Adipocyte (in vitro differentiated cells): ENCODE measurements at regions not wholly inside any gene's neighbourhood (a gene's known extent, or its start where the extent isn't known, plus 50 kb on each side); places are given as distances from the start of the nearest gene placed in this dataset.

ENCODE experiments used
- DNase-seq: peaks from one replicate; pipeline ENCODE4 v3.0.0-alpha.2; 2015; ENCODE audit warnings: low read depth
- H3K27me3 ChIP-seq: replicated peaks from 2 replicates; pipeline ENCODE4 v1.7.0; 2013; ENCODE audit warnings: mild to moderate bottlenecking, low read length, moderate library complexity; ENCODE audit not compliant: control insufficient read depth, insufficient read depth
- H3K36me3 ChIP-seq: 2 replicates; pipeline ENCODE4 v1.7.0; 2013; ENCODE audit warnings: low read length, mild to moderate bottlenecking, moderate library complexity; ENCODE audit not compliant: control insufficient read depth, insufficient read depth, severe bottlenecking
- H3K4me1 ChIP-seq: 2 replicates; pipeline ENCODE4 v1.7.0; 2013; ENCODE audit warnings: mild to moderate bottlenecking, low read length, moderate library complexity; ENCODE audit not compliant: control insufficient read depth, insufficient read depth
- H3K4me3 ChIP-seq: 2 replicates; pipeline ENCODE4 v1.7.0; 2013; ENCODE audit warnings: mild to moderate bottlenecking, low read length, moderate library complexity
- H3K9ac ChIP-seq: 2 replicates; pipeline ENCODE4 v1.7.0; 2013; ENCODE audit warnings: mild to moderate bottlenecking, low read length, moderate library complexity
- H3K9me3 ChIP-seq: 2 replicates; pipeline ENCODE4 v1.7.0; 2013; ENCODE audit warnings: mild to moderate bottlenecking, low read length, moderate library complexity; ENCODE audit not compliant: control insufficient read depth

DNA sequence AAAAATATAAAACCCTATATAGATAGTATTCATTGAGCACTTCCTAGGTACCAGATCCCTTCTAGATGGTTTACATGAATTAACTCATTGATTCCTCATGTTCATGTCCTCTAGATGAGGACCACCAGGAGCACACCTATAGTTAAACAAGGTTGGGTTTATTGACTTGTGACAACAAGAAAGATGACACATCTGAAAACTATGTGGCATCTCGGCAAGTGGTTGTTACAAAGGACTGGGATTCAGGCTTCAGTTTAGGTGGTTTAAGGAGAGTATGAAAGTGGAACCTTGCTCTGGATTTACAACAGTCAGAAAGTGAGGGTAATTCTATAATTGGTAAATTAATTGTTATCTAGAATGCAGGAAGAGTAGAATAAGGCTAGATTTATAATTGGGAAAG is 99.0 kb upstream of the PHF14 start:
- DNase-seq = no peak
- H3K27me3 ChIP-seq = no peaks in the 10 kb centered on the region
- no peak overlapping the region for H3K9ac ChIP-seq
- H3K4me1 ChIP-seq = no peaks in the 10 kb centered on the region
- peaks cover 7% of the 10 kb centered on the region for H3K9me3 ChIP-seq
- H3K4me3 ChIP-seq = no peak overlapping the region
- no peaks in the 10 kb centered on the region for H3K36me3 ChIP-seq

- H3K27me3 ChIP-seq = no peaks in the 10 kb centered on the region
- no peak for DNase-seq
- H3K4me3 ChIP-seq = no peak overlapping the region
- H3K36me3 ChIP-seq = no peaks in the 10 kb centered on the region
- no peak overlapping the region for H3K9ac ChIP-seq
- no peaks in the 10 kb centered on the region for H3K4me1 ChIP-seq
- peaks cover 7% of the 10 kb centered on the region for H3K9me3 ChIP-seq
Observed at GRCh38 chr7:10875080-10875479, 98.6 kb upstream of the PHF14 start.

- Histone ChIP-seq H3K9me3 (no peaks in the 10 kb centered on the region), H3K36me3 (no peaks in the 10 kb centered on the region), H3K27me3 (peaks cover 3% of the 10 kb centered on the region), H3K9ac (no peak overlapping the region), H3K4me3 (no peak overlapping the region), H3K4me1 (no peaks in the 10 kb centered on the region)
- DNase-seq = no peak
Observed at GRCh38 chr7:10888861-10889260, 84.8 kb upstream of the PHF14 start.

- no peak overlapping the region for H3K4me3 ChIP-seq
- H3K27me3 ChIP-seq = peaks cover 6% of the 10 kb centered on the region
- no peak overlapping the region for H3K9ac ChIP-seq
- no peaks in the 10 kb centered on the region for H3K36me3 ChIP-seq
- H3K9me3 ChIP-seq = no peaks in the 10 kb centered on the region
- no peaks in the 10 kb centered on the region for H3K4me1 ChIP-seq
- peak; percentile 62 for DNase-seq
Observed at GRCh38 chr7:10889266-10889898, 84.3 kb upstream of the PHF14 start.

DNA sequence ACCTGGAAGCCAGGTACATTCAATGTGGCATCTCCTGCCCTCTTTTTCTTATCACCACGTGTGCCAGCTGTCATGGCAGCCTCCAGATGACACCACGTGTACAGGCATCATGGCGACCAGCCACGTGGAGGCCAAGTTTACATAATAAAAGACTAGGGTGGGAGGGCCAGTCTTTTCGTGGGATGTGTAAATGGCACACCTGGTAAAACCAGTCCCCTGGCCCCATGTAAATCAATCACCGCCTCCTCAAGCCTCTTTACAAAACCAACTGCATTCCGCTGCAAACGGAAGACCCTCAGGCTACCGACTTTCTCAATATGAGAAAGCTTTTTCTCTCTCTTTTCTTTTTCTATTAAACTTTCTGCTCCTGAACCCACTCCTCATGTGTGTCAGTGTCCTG is 65.1 kb upstream of the PHF14 start:
- no peaks in the 10 kb centered on the region for H3K27me3 ChIP-seq
- peaks cover 21% of the 10 kb centered on the region for H3K9me3 ChIP-seq
- H3K4me1 ChIP-seq = no peaks in the 10 kb centered on the region
- H3K4me3 ChIP-seq = no peak overlapping the region
- H3K36me3 ChIP-seq = no peaks in the 10 kb centered on the region
- H3K9ac ChIP-seq = no peak overlapping the region
- no peak for DNase-seq

DNA sequence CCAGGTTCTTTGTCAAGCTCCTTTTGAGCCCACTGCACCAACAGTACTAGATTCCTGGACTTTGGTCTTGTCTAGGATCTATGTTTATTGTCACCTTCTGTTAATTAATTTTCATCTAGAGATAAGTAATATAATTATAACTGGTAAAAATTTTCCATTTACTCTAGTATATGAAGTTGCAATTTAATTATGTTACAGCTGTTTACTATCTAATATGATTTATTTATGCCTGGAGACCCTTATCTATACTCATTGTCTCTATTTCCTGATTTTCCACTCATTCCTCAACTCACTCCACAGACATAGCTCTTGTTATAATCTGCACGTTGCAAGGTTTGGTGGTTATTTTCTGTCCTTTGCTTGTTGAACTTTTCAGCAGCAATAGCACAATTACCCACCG is 63.2 kb upstream of the PHF14 start:
- H3K9me3 ChIP-seq = peaks cover 19% of the 10 kb centered on the region
- DNase-seq = no peak

GRCh38 chr7:10912077-10912476 is 61.6 kb upstream of the PHF14 start:
- H3K4me1 ChIP-seq = no peaks in the 10 kb centered on the region
- H3K36me3 ChIP-seq = no peaks in the 10 kb centered on the region
- no peak overlapping the region for H3K4me3 ChIP-seq
- H3K27me3 ChIP-seq = no peaks in the 10 kb centered on the region
- H3K9ac ChIP-seq = no peak overlapping the region
- DNase-seq = no peak
- peaks cover 19% of the 10 kb centered on the region for H3K9me3 ChIP-seq

More for the DNA sequence above, 63.2 kb upstream of the PHF14 start:
- no peaks in the 10 kb centered on the region for H3K27me3 ChIP-seq
- no peak overlapping the region for H3K9ac ChIP-seq
- H3K4me1 ChIP-seq = no peaks in the 10 kb centered on the region
- no peaks in the 10 kb centered on the region for H3K36me3 ChIP-seq
- H3K4me3 ChIP-seq = no peak overlapping the region

GRCh38 chr7:10913457-10913856 is 60.2 kb upstream of the PHF14 start:
- DNase-seq = no peak
- Histone ChIP-seq H3K36me3 (no peaks in the 10 kb centered on the region), H3K4me3 (no peak overlapping the region), H3K4me1 (no peaks in the 10 kb centered on the region), H3K27me3 (no peaks in the 10 kb centered on the region), H3K9ac (no peak overlapping the region), H3K9me3 (peaks cover 19% of the 10 kb centered on the region)

- Histone ChIP-seq H3K27me3 (no peaks in the 10 kb centered on the region), H3K4me1 (no peaks in the 10 kb centered on the region), H3K36me3 (no peaks in the 10 kb centered on the region), H3K9ac (no peak overlapping the region), H3K4me3 (no peak overlapping the region), H3K9me3 (no peaks in the 10 kb centered on the region)
- no peak for DNase-seq
Observed at GRCh38 chr7:10918093-10918590, 55.5 kb upstream of the PHF14 start.

- Histone ChIP-seq H3K27me3 (no peaks in the 10 kb centered on the region), H3K9me3 (no peaks in the 10 kb centered on the region), H3K4me1 (no peaks in the 10 kb centered on the region), H3K9ac (no peak overlapping the region), H3K4me3 (no peak overlapping the region), H3K36me3 (no peaks in the 10 kb centered on the region)
- DNase-seq = no peak
Observed at GRCh38 chr7:10919923-10920322, 53.7 kb upstream of the PHF14 start.
